ENCODE measurements at regions not wholly inside any gene's neighbourhood (a gene's known extent, or its start where the extent isn't known, plus 50 kb on each side); places are given as distances from the start of the nearest gene placed in this dataset.

DNA sequence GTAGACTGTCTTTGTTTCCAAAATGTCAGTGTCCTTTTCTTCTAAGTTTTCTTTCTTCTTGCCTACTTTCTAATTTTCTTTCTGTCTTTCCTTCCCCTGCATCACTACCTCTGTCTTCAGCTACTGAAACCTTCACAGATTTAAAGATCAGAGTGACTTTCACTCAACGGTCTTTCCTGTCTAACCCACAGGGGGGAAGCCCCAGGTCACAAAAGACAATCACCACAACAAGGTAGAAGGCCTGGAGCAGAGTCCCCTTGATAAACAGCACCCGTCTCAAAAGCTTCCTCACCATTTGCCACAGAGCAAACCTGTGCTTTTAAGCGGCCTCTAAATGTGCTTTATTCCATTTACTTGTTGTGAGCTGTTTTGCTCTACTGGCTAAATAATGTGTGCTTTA, 665.4 kb downstream of the BCL11A start:
- ATAC-seq: no peak

DNA sequence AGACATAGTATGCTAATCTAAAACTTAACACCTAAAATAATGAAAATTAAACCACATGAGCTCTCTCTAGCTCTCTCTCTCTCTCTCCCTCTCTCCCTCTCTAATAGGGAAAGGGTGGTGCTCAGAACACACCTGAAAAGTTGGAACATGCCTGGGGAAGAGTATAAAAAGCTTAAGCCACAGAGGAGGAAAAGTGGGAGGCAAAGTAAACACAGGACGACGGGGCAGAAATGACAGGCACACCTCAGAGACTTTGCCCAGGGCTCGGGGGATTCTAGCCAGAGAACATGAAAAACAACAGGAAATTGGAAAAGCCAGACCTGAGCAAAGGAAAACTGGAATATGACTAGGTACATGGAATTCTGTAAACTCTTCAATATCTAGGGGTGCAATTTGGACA, 666.1 kb downstream of the BCL11A start:
- TF ChIP-seq ESRRG (CRISPR knock-in tag; IDR thresholded peaks at IDR 0.05) (no peak), ZC3H10 (CRISPR knock-in tag; IDR thresholded peaks at IDR 0.05) (no peak)
- no peak for ATAC-seq

More for the DNA sequence above, 665.4 kb downstream of the BCL11A start:
- no peak for TF ChIP-seq CSDC2 (CRISPR knock-in tag; IDR thresholded peaks at IDR 0.05)
- TF ChIP-seq, protein P1, sequence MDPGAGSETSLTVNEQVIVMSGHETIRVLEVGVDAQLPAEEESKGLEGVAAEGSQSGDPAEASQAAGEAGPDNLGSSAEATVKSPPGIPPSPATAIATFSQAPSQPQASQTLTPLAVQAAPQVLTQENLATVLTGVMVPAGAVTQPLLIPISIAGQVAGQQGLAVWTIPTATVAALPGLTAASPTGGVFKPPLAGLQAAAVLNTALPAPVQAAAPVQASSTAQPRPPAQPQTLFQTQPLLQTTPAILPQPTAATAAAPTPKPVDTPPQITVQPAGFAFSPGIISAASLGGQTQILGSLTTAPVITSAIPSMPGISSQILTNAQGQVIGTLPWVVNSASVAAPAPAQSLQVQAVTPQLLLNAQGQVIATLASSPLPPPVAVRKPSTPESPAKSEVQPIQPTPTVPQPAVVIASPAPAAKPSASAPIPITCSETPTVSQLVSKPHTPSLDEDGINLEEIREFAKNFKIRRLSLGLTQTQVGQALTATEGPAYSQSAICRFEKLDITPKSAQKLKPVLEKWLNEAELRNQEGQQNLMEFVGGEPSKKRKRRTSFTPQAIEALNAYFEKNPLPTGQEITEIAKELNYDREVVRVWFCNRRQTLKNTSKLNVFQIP (CRISPR knock-in tag; IDR thresholded peaks at IDR 0.05; ENCODE audit: borderline replicate concordance, low read depth): no peak
- TF ChIP-seq ZNF70 (CRISPR knock-in tag; IDR thresholded peaks at IDR 0.05): no peak
- TF ChIP-seq ZFP30 (CRISPR knock-in tag; IDR thresholded peaks at IDR 0.05): no peak
- TF ChIP-seq, protein P2, sequence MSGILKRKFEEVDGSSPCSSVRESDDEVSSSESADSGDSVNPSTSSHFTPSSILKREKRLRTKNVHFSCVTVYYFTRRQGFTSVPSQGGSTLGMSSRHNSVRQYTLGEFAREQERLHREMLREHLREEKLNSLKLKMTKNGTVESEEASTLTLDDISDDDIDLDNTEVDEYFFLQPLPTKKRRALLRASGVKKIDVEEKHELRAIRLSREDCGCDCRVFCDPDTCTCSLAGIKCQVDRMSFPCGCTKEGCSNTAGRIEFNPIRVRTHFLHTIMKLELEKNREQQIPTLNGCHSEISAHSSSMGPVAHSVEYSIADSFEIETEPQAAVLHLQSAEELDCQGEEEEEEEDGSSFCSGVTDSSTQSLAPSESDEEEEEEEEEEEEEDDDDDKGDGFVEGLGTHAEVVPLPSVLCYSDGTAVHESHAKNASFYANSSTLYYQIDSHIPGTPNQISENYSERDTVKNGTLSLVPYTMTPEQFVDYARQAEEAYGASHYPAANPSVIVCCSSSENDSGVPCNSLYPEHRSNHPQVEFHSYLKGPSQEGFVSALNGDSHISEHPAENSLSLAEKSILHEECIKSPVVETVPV (CRISPR knock-in tag; IDR thresholded peaks at IDR 0.05): no peak
- TF ChIP-seq ESRRG (CRISPR knock-in tag; IDR thresholded peaks at IDR 0.05): no peak
- TF ChIP-seq, protein P3, sequence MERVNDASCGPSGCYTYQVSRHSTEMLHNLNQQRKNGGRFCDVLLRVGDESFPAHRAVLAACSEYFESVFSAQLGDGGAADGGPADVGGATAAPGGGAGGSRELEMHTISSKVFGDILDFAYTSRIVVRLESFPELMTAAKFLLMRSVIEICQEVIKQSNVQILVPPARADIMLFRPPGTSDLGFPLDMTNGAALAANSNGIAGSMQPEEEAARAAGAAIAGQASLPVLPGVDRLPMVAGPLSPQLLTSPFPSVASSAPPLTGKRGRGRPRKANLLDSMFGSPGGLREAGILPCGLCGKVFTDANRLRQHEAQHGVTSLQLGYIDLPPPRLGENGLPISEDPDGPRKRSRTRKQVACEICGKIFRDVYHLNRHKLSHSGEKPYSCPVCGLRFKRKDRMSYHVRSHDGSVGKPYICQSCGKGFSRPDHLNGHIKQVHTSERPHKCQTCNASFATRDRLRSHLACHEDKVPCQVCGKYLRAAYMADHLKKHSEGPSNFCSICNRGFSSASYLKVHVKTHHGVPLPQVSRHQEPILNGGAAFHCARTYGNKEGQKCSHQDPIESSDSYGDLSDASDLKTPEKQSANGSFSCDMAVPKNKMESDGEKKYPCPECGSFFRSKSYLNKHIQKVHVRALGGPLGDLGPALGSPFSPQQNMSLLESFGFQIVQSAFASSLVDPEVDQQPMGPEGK (CRISPR knock-in tag; IDR thresholded peaks at IDR 0.05; ENCODE audit: borderline replicate concordance): no peak
- TF ChIP-seq, protein P4, sequence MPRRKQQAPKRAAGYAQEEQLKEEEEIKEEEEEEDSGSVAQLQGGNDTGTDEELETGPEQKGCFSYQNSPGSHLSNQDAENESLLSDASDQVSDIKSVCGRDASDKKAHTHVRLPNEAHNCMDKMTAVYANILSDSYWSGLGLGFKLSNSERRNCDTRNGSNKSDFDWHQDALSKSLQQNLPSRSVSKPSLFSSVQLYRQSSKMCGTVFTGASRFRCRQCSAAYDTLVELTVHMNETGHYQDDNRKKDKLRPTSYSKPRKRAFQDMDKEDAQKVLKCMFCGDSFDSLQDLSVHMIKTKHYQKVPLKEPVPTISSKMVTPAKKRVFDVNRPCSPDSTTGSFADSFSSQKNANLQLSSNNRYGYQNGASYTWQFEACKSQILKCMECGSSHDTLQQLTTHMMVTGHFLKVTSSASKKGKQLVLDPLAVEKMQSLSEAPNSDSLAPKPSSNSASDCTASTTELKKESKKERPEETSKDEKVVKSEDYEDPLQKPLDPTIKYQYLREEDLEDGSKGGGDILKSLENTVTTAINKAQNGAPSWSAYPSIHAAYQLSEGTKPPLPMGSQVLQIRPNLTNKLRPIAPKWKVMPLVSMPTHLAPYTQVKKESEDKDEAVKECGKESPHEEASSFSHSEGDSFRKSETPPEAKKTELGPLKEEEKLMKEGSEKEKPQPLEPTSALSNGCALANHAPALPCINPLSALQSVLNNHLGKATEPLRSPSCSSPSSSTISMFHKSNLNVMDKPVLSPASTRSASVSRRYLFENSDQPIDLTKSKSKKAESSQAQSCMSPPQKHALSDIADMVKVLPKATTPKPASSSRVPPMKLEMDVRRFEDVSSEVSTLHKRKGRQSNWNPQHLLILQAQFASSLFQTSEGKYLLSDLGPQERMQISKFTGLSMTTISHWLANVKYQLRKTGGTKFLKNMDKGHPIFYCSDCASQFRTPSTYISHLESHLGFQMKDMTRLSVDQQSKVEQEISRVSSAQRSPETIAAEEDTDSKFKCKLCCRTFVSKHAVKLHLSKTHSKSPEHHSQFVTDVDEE (CRISPR knock-in tag; IDR thresholded peaks at IDR 0.05): no peak
- TF ChIP-seq, protein P5, sequence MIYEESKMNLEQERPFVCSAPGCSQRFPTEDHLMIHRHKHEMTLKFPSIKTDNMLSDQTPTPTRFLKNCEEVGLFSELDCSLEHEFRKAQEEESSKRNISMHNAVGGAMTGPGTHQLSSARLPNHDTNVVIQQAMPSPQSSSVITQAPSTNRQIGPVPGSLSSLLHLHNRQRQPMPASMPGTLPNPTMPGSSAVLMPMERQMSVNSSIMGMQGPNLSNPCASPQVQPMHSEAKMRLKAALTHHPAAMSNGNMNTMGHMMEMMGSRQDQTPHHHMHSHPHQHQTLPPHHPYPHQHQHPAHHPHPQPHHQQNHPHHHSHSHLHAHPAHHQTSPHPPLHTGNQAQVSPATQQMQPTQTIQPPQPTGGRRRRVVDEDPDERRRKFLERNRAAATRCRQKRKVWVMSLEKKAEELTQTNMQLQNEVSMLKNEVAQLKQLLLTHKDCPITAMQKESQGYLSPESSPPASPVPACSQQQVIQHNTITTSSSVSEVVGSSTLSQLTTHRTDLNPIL (CRISPR knock-in tag; IDR thresholded peaks at IDR 0.05; ENCODE audit: low read depth): no peak
- TF ChIP-seq PPARA (CRISPR knock-in tag; IDR thresholded peaks at IDR 0.05; ENCODE audit: borderline replicate concordance): no peak

DNA sequence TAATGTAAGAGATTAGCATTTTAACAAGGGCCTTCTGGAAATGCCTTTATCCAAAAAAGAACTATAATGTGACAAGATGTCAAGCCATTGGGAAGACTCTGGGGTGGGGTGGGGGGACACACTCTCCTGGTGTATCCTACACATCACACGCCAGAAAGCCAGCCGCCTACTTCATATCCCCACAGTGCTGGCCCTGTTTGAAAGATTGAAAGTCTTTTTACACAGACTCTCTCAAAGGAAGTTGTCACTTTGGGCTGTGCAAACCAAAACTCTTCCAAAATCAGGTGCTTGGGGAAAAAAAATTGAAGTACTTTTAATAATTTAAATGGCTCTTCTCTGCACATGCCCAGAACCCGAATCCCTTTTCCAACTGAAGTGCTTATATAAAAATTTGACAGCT, 666.7 kb downstream of the BCL11A start:
- TF ChIP-seq ARNTL (CRISPR knock-in tag; IDR thresholded peaks at IDR 0.05; ENCODE audit: borderline replicate concordance, low read depth): no peak
- TF ChIP-seq TCF4 (CRISPR knock-in tag; IDR thresholded peaks at IDR 0.05; ENCODE audit: borderline replicate concordance): no peak
- TF ChIP-seq SNAI2 (CRISPR knock-in tag; IDR thresholded peaks at IDR 0.05): no peak
- TF ChIP-seq, protein P4 (CRISPR knock-in tag; IDR thresholded peaks at IDR 0.05): no peak
- no peak for TF ChIP-seq RARB (CRISPR knock-in tag; IDR thresholded peaks at IDR 0.05)
- no peak for TF ChIP-seq OSR1 (CRISPR knock-in tag; IDR thresholded peaks at IDR 0.05)
- TF ChIP-seq GLIS3 (CRISPR knock-in tag; IDR thresholded peaks at IDR 0.05): no peak
- TF ChIP-seq BACH2 (CRISPR knock-in tag; IDR thresholded peaks at IDR 0.05; ENCODE audit: borderline replicate concordance): no peak
- no peak for TF ChIP-seq ZNF8 (CRISPR knock-in tag; IDR thresholded peaks at IDR 0.05)
- no peak for TF ChIP-seq PPARA (CRISPR knock-in tag; IDR thresholded peaks at IDR 0.05; ENCODE audit: borderline replicate concordance)
- TF ChIP-seq CSDC2 (CRISPR knock-in tag; IDR thresholded peaks at IDR 0.05): no peak
- TF ChIP-seq ISL1 (CRISPR knock-in tag; IDR thresholded peaks at IDR 0.05): no peak
- no peak for ATAC-seq
